Effector memory CD8-positive, alpha-beta T cell (primary cell): ENCODE measurements at regions not wholly inside any gene's neighbourhood (a gene's known extent, or its start where the extent isn't known, plus 50 kb on each side); places are given as distances from the start of the nearest gene placed in this dataset.

Experiments
- ATAC-seq: fragments of 150-1000 bp; cut with Tn5 transposase; replicated peaks from 2 replicates; pipeline ENCODE4 v1.10.0; 2021; ENCODE audit warnings: mild to moderate bottlenecking, moderate library complexity
- DNase-seq, 3 experiments: peaks; one replicate each; pipeline ENCODE4 v3.0.0; 2021
- H3K27ac Mint-ChIP-seq, 2 donors: one replicate each; pipeline ENCODE4 v1.8.0; 2022; ENCODE audit warnings: mild to moderate bottlenecking in 2 of 2, mixed read lengths in 2 of 2, moderate library complexity in 2 of 2
- H3K27me3 Mint-ChIP-seq, 2 donors: one replicate each; pipeline ENCODE4 v1.8.0; 2022; ENCODE audit warnings: mixed read lengths in 2 of 2
- H3K36me3 Mint-ChIP-seq: one replicate; pipeline ENCODE4 v1.8.0; 2022; ENCODE audit warnings: mild to moderate bottlenecking, moderate library complexity, mixed read lengths; ENCODE audit not compliant: insufficient read depth
- H3K4me1 Mint-ChIP-seq, 2 donors: one replicate each; pipeline ENCODE4 v1.8.0; 2022; ENCODE audit warnings: low read depth in 2 of 2, mixed read lengths in 2 of 2
- H3K4me3 Mint-ChIP-seq, 2 donors: one replicate each; pipeline ENCODE4 v1.8.0; 2022; ENCODE audit warnings: mild to moderate bottlenecking in 2 of 2, mixed read lengths in 2 of 2, moderate library complexity in 2 of 2
- H3K9me3 Mint-ChIP-seq, 2 donors: one replicate each; pipeline ENCODE4 v1.8.0; 2022; ENCODE audit warnings: mixed read lengths in 2 of 2

- Mint-ChIP-seq H3K9me3 (no peaks in the 10 kb centered on the region), H3K36me3 (peaks cover 3% of the 10 kb centered on the region), H3K27me3 (peaks cover 43 to 52% of the 10 kb centered on the region in 2 donors), H3K4me3 (no peak overlapping the region), H3K4me1 (peaks cover 14 to 15% of the 10 kb centered on the region in 2 donors), H3K27ac (peak overlapping the region; percentile 73 to 88)
- DNase-seq (no peak), ATAC-seq (peak; percentile 69)
These were observed 134.9 kb upstream of the ZNF236 start for GRCh38 chr18:76687304-76687962.

- Mint-ChIP-seq H3K27me3 (peaks cover 45 to 57% of the 10 kb centered on the region in 2 donors), H3K9me3 (no peaks in the 10 kb centered on the region), H3K27ac (peak overlapping the region; percentile 73 to 88), H3K4me1 (peaks cover 14 to 15% of the 10 kb centered on the region in 2 donors), H3K36me3 (peaks cover 3% of the 10 kb centered on the region), H3K4me3 (peak overlapping the region in 1 of 2 donors; percentile 31)
- peak; percentile 87 for ATAC-seq
- peak in 2 of 3 experiments; percentile 5 to 13 for DNase-seq
These were observed 135.6 kb upstream of the ZNF236 start for GRCh38 chr18:76686737-76687231.

- H3K9me3 Mint-ChIP-seq = no peaks in the 10 kb centered on the region
- peaks cover 40 to 63% of the 10 kb centered on the region in 2 donors for H3K27me3 Mint-ChIP-seq
- H3K27ac Mint-ChIP-seq = peak overlapping the region; percentile 73 to 88
- DNase-seq (no peak), ATAC-seq (no peak)
- peaks cover 3% of the 10 kb centered on the region for H3K36me3 Mint-ChIP-seq
- H3K4me1 Mint-ChIP-seq = peaks cover 14 to 15% of the 10 kb centered on the region in 2 donors
- H3K4me3 Mint-ChIP-seq = no peak overlapping the region
These were observed 136.5 kb upstream of the ZNF236 start for GRCh38 chr18:76685860-76686259.

- no peak for DNase-seq
- H3K27me3 Mint-ChIP-seq = peaks cover 37 to 60% of the 10 kb centered on the region in 2 donors
These were observed 137.0 kb upstream of the ZNF236 start for GRCh38 chr18:76685402-76685801.

GRCh38 chr18:76684265-76684664 is 138.1 kb upstream of the ZNF236 start:
- Mint-ChIP-seq H3K36me3 (peaks cover 2% of the 10 kb centered on the region), H3K4me1 (peaks cover 12 to 15% of the 10 kb centered on the region in 2 donors), H3K27me3 (peaks cover 32 to 61% of the 10 kb centered on the region in 2 donors), H3K9me3 (no peaks in the 10 kb centered on the region), H3K27ac (no peak overlapping the region), H3K4me3 (no peak overlapping the region)
- DNase-seq (no peak), ATAC-seq (no peak)

More at GRCh38 chr18:76685402-76685801, 137.0 kb upstream of the ZNF236 start:
- Mint-ChIP-seq H3K36me3 (peaks cover 3% of the 10 kb centered on the region), H3K4me1 (peaks cover 14 to 15% of the 10 kb centered on the region in 2 donors), H3K4me3 (no peak overlapping the region), H3K27ac (peak overlapping the region in 1 of 2 donors; percentile 67), H3K9me3 (no peaks in the 10 kb centered on the region)
- no peak for ATAC-seq

- Mint-ChIP-seq H3K4me3 (no peak overlapping the region), H3K27ac (no peak overlapping the region), H3K9me3 (no peaks in the 10 kb centered on the region), H3K4me1 (no peaks in the 10 kb centered on the region), H3K27me3 (peaks cover 26 to 55% of the 10 kb centered on the region in 2 donors), H3K36me3 (no peaks in the 10 kb centered on the region)
- ATAC-seq = no peak
- DNase-seq = no peak
These were observed 142.4 kb upstream of the ZNF236 start for GRCh38 chr18:76679945-76680344.

GRCh38 chr18:76679259-76679658 is 143.1 kb upstream of the ZNF236 start:
- Mint-ChIP-seq H3K9me3 (no peaks in the 10 kb centered on the region), H3K4me1 (no peaks in the 10 kb centered on the region), H3K4me3 (no peak overlapping the region), H3K27me3 (peaks cover 26 to 61% of the 10 kb centered on the region in 2 donors), H3K27ac (no peak overlapping the region), H3K36me3 (no peaks in the 10 kb centered on the region)
- DNase-seq = no peak
- ATAC-seq = no peak

GRCh38 chr18:76678248-76678647 is 144.1 kb upstream of the ZNF236 start:
- no peak for DNase-seq
- peaks cover 26 to 62% of the 10 kb centered on the region in 2 donors for H3K27me3 Mint-ChIP-seq
- ATAC-seq = no peak
- H3K27ac Mint-ChIP-seq = no peak overlapping the region
- H3K4me1 Mint-ChIP-seq = no peaks in the 10 kb centered on the region
- no peak overlapping the region for H3K4me3 Mint-ChIP-seq
- H3K9me3 Mint-ChIP-seq = no peaks in the 10 kb centered on the region
- no peaks in the 10 kb centered on the region for H3K36me3 Mint-ChIP-seq

- Mint-ChIP-seq H3K27ac (no peak overlapping the region), H3K9me3 (no peaks in the 10 kb centered on the region), H3K36me3 (no peaks in the 10 kb centered on the region), H3K27me3 (peaks cover 16 to 39% of the 10 kb centered on the region in 2 donors), H3K4me3 (no peak overlapping the region), H3K4me1 (no peaks in the 10 kb centered on the region)
- ATAC-seq (no peak), DNase-seq (no peak)
These were observed 147.8 kb upstream of the ZNF236 start for GRCh38 chr18:76674596-76674995.

- Mint-ChIP-seq H3K4me3 (no peak overlapping the region), H3K27ac (no peak overlapping the region), H3K27me3 (peaks cover 11 to 31% of the 10 kb centered on the region in 2 donors), H3K36me3 (no peaks in the 10 kb centered on the region), H3K4me1 (no peaks in the 10 kb centered on the region), H3K9me3 (no peaks in the 10 kb centered on the region)
- no peak for ATAC-seq
- no peak for DNase-seq
These were observed 148.8 kb upstream of the ZNF236 start for GRCh38 chr18:76673281-76674185.

GRCh38 chr18:76672627-76673026 is 149.7 kb upstream of the ZNF236 start:
- Mint-ChIP-seq H3K4me1 (no peaks in the 10 kb centered on the region), H3K9me3 (no peaks in the 10 kb centered on the region), H3K36me3 (no peaks in the 10 kb centered on the region), H3K27me3 (peaks cover 6 to 31% of the 10 kb centered on the region in 2 donors), H3K4me3 (no peak overlapping the region), H3K27ac (no peak overlapping the region)
- ATAC-seq (no peak), DNase-seq (no peak)

- Mint-ChIP-seq H3K36me3 (no peaks in the 10 kb centered on the region), H3K27me3 (peaks cover 10 to 16% of the 10 kb centered on the region in 2 donors), H3K27ac (no peak overlapping the region), H3K4me1 (no peaks in the 10 kb centered on the region), H3K4me3 (no peak overlapping the region), H3K9me3 (no peaks in the 10 kb centered on the region)
- ATAC-seq (no peak), DNase-seq (no peak)
These were observed 151.6 kb upstream of the ZNF236 start for GRCh38 chr18:76670564-76671288.

GRCh38 chr18:76668546-76668945 is 153.8 kb upstream of the ZNF236 start:
- no peak overlapping the region for H3K4me3 Mint-ChIP-seq
- H3K27ac Mint-ChIP-seq = no peak overlapping the region
- ATAC-seq (no peak), DNase-seq (no peak)
- H3K9me3 Mint-ChIP-seq = no peaks in the 10 kb centered on the region
- H3K36me3 Mint-ChIP-seq = no peaks in the 10 kb centered on the region
- H3K27me3 Mint-ChIP-seq = peaks cover 0 to 10% of the 10 kb centered on the region in 2 donors
- no peaks in the 10 kb centered on the region for H3K4me1 Mint-ChIP-seq
